HL-60 (cell line): ENCODE measurements at regions not wholly inside any gene's neighbourhood (a gene's known extent, or its start where the extent isn't known, plus 50 kb on each side); places are given as distances from the start of the nearest gene placed in this dataset.

Experiments used
- DNase-seq, 2 experiments: peaks; one replicate each; pipeline ENCODE4 v3.0.0-alpha.2; 2010 to 2020; ENCODE audit warnings: low read depth in 1 of 2, low spot score in 1 of 2
- H3K27ac ChIP-seq: fragments of 250-450 bp; sonication (Bioruptor Pico); replicated peaks from 2 replicates; pipeline ENCODE4 v1.5.1; 2020; ENCODE audit warnings: mild to moderate bottlenecking, moderate library complexity
- H3K27me3 ChIP-seq: fragments of 250-450 bp; sonication (Bioruptor Pico); 2 replicates; pipeline ENCODE4 v1.5.1; 2021; ENCODE audit warnings: mild to moderate bottlenecking, moderate library complexity; ENCODE audit not compliant: insufficient read depth, poor library complexity, severe bottlenecking
- H3K4me3 ChIP-seq: replicated peaks from 2 replicates; pipeline ENCODE4 v1.5.1; 2011; ENCODE audit warnings: mild to moderate bottlenecking, control low read depth, low read length; ENCODE audit not compliant: insufficient read depth
- GABPA ChIP-seq: IDR thresholded peaks from 2 replicates; pipeline ENCODE4 v1.6.1; 2012; ENCODE audit warnings: low read depth
- POLR2AphosphoS5 ChIP-seq: IDR thresholded peaks from 2 replicates; pipeline ENCODE4 v1.6.1; 2012; ENCODE audit warnings: low read depth
- SPI1 ChIP-seq: IDR thresholded peaks from 2 replicates; pipeline ENCODE4 v1.6.1; 2012; ENCODE audit warnings: low read depth, mild to moderate bottlenecking, borderline replicate concordance
- TF ChIP-seq, protein P1 (sequence below): IDR thresholded peaks from one replicate; pipeline ENCODE4 v1.5.1; 2011; ENCODE audit warnings: low read length, control low read depth, inconsistent platforms; ENCODE audit not compliant: insufficient read depth
- TF ChIP-seq, protein P2 (sequence below): IDR thresholded peaks from 2 replicates; pipeline ENCODE4 v1.6.1; 2012; ENCODE audit warnings: low read depth; ENCODE audit not compliant: insufficient replicate concordance

DNA sequence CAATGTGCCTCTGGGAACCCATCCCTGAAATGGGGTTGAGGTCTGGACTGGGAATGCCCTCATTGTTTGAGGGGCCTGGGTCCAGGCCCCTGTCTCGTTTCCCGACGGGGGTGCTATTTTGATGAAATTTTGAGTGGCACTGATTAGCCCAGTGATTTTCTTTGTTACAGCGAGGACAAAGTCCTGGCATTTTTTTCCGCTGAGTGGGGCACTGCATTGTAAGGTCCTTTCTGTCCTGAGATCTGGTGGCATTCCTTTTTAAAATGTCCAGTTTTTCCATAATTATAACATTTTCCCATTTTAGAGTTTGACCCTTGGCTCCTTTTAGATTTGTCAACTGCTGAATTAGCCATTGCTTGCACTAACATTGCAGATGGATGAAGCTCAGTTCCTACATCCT is 69.7 kb upstream of the INCENP start:
- no peak for TF ChIP-seq GABPA
- no peak for TF ChIP-seq SPI1
- TF ChIP-seq, protein P1, sequence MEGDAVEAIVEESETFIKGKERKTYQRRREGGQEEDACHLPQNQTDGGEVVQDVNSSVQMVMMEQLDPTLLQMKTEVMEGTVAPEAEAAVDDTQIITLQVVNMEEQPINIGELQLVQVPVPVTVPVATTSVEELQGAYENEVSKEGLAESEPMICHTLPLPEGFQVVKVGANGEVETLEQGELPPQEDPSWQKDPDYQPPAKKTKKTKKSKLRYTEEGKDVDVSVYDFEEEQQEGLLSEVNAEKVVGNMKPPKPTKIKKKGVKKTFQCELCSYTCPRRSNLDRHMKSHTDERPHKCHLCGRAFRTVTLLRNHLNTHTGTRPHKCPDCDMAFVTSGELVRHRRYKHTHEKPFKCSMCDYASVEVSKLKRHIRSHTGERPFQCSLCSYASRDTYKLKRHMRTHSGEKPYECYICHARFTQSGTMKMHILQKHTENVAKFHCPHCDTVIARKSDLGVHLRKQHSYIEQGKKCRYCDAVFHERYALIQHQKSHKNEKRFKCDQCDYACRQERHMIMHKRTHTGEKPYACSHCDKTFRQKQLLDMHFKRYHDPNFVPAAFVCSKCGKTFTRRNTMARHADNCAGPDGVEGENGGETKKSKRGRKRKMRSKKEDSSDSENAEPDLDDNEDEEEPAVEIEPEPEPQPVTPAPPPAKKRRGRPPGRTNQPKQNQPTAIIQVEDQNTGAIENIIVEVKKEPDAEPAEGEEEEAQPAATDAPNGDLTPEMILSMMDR, result no peak
- TF ChIP-seq, protein P2, sequence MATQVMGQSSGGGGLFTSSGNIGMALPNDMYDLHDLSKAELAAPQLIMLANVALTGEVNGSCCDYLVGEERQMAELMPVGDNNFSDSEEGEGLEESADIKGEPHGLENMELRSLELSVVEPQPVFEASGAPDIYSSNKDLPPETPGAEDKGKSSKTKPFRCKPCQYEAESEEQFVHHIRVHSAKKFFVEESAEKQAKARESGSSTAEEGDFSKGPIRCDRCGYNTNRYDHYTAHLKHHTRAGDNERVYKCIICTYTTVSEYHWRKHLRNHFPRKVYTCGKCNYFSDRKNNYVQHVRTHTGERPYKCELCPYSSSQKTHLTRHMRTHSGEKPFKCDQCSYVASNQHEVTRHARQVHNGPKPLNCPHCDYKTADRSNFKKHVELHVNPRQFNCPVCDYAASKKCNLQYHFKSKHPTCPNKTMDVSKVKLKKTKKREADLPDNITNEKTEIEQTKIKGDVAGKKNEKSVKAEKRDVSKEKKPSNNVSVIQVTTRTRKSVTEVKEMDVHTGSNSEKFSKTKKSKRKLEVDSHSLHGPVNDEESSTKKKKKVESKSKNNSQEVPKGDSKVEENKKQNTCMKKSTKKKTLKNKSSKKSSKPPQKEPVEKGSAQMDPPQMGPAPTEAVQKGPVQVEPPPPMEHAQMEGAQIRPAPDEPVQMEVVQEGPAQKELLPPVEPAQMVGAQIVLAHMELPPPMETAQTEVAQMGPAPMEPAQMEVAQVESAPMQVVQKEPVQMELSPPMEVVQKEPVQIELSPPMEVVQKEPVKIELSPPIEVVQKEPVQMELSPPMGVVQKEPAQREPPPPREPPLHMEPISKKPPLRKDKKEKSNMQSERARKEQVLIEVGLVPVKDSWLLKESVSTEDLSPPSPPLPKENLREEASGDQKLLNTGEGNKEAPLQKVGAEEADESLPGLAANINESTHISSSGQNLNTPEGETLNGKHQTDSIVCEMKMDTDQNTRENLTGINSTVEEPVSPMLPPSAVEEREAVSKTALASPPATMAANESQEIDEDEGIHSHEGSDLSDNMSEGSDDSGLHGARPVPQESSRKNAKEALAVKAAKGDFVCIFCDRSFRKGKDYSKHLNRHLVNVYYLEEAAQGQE, result no peak
- no peak for TF ChIP-seq POLR2AphosphoS5
- Histone ChIP-seq H3K27ac (no peak overlapping the region), H3K4me3 (no peak overlapping the region), H3K27me3 (no peaks in the 10 kb centered on the region)
- no peak for DNase-seq

DNA sequence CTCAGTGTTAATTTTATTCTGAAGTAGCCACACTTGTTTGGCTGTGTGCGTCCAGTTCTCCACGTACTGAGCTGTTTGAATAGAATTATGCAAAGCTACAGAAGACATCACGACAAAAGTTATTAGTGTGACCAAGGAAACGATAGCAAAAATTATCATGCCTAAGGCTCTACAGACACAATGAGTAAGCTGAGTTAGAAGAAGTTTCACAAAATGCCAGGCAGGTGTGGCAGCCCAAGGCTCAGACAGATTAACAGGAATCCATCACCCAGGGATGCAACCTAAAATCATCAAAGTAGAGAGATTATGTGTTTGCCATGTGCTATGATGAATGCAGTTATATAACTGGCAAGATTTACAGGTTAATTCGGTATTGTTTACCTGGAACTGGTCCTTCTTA is 73.1 kb upstream of the INCENP start:
- no peak overlapping the region for H3K27ac ChIP-seq
- TF ChIP-seq SPI1 (no peak), GABPA (no peak), POLR2AphosphoS5 (no peak)
- TF ChIP-seq, protein P1, result no peak
- TF ChIP-seq, protein P2, result no peak
- H3K27me3 ChIP-seq, result no peaks in the 10 kb centered on the region
- no peak for DNase-seq
- no peak overlapping the region for H3K4me3 ChIP-seq

DNA sequence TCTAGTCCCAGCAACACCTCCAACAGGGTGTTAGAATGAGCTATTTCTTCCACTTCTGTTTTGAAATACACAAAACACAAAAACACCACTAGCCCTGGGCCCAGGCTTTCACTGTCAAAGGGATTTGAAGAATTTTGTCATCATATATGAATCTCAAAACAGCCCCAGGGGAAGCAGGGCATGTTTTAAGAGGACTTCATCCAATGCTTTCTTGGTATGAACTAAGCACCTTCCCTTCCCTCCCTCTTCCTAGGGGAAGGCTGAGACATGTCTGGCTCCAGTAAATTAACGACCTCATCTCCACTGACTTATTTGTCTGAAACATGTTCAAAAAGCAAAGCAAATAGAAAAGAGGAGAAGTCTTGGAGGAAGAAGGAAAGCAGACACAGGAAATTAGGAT is 75.7 kb upstream of the INCENP start:
- no peak for DNase-seq
- H3K4me3 ChIP-seq, result no peak overlapping the region
- TF ChIP-seq GABPA (no peak), POLR2AphosphoS5 (no peak), SPI1 (no peak)
- TF ChIP-seq, protein P1, result no peak
- TF ChIP-seq, protein P2, result no peak
- H3K27me3 ChIP-seq, result no peaks in the 10 kb centered on the region
- no peak overlapping the region for H3K27ac ChIP-seq
